Dedifferentiated amniotic fluid mesenchymal stem cell (primary cell): ENCODE measurements at regions not wholly inside any gene's neighbourhood (a gene's known extent, or its start where the extent isn't known, plus 50 kb on each side); places are given as distances from the start of the nearest gene placed in this dataset.
A peak's percentile ranks its signal among the peaks of the same experiment; 100 is the strongest.

Experiments
- DNase-seq: peaks from one replicate; pipeline ENCODE4 v3.0.0-alpha.2; 2016; ENCODE audit errors: extremely low spot score

DNA sequence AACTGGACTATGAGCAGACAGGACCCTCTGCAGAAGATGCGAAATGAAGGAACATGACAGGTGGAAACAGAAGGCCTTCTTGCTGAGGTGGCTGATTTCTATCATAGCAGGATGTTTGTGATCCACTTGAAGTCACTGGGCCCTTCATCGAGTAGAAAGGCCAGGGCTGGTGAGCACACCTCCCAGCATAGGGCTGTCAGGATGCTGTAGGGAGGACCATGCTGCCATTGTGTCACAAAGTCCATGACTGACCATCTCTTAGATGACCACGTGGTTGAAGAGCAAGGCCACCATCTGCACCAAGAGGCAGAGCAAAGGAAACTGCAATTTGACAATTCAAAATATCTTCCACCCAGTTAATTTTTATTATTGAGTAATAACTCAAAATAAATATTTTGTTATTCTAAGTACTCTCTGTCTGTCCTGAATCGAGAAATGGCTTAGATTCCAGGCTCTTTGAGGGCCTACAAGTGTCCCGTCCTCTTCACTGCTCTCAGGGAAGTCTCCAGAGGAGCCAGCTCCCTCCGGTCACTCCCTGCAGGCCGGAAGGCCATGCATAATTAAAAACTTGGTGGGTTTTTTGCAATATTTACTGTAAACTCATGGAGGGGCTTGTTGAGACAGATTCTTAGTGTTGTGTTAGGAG is 249.3 kb upstream of the ZMIZ1 start:
- no peak for DNase-seq

GRCh38 chr10:78820007-78820362 is 248.8 kb upstream of the ZMIZ1 start:
- DNase-seq = no peak

- no peak for DNase-seq
Observed at GRCh38 chr10:78821052-78821451, 247.7 kb upstream of the ZMIZ1 start.

DNA sequence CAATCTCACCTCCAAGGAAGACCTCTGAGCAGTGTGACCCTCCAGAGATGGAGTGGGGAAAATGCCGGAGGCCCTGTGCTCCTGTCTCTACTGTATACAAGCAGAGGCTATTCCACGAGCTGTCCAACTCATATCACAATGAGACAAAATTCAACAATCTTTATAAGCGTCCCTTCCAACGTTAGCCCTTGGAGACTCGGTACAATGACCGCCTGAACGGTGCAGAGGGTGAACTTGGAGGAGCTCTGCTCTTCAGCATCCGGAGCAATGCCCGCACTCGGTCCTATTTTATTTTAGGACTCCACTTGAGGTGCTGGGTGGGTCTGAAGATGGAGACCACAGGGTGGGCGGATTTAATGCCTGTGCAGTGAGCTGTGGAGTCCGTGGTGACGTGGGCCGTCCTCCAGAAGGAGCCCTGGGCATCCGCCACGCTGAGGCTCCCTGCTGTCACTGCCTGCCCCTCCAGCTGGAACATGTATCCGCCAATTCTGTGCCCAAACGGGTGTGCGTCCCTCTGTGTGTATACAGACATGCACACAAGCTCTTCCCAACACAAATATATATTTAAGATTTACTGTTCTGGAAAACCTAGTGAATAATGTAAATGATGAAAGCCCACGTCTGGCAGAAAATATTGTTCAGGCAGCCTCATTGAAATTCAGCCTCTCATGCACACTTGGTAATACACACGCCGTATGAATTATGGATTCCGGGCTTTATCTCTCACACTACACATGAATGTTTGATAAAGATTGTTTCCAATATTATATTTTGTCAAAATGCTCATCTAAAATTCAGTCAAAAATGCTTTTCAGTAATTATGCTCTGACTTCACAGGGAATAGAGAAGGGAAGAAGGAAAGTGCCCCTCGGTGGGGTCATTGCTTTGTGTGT is 239.9 kb upstream of the ZMIZ1 start:
- DNase-seq = no peak

DNA sequence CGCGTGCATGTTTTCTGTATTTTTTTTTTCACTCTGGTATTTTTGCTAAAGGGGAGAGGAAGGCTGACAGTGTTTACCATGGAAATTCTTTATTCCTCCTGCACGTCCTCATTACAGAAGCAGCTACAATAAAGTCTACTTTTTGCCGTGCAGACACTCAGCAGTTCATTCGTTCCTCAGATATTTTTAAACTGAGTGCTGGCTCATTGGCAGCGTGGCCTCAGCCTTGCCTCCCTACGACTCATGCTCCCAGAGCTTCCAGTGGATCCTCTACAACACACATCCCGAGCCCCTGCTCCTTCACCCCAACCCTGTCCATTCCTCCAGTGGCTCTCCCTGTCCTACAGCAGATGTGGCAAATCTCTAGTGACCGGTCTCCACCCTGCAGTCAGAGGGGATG is 239.2 kb upstream of the ZMIZ1 start:
- DNase-seq = no peak

GRCh38 chr10:78830062-78830975 is 238.4 kb upstream of the ZMIZ1 start:
- DNase-seq = no peak

DNA sequence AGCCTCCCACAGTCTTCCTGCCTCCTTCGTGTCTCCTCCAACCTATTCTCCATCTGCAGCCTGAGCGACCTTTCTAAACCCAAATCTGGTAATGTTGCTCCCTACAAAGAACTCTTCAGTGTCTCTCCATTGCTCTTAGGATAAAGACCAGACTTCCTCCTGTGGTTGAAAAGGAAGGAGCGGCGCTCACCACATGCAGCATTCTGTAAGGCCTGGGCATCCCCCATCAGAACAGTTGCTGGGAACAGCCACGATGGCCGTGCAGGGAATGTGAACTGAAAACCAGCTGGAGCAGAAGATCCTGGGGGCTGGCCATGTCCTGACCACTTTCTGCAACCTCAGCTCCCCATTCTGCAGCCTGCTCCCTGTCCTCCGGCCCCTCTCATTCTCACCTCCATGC is 237.8 kb upstream of the ZMIZ1 start:
- DNase-seq = no peak

DNA sequence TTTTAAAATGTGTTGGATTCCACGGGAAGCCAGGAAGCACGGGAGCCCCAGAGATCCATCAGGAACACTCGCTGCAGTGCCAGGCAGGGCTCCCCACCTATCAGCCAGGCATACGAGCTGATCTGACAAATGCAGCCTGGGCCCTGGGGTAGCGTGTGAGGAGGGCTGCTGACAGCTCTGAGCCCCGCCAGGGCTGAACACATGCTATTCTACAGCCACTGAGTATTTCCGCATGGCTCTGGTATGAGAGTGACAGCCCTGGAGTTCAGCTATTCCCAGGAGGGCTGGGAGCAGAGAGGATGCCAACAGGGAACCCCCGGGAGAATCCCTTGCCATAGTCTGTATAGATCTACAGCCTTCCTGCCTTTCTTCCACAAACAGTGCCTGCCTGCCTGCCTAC is 237.3 kb upstream of the ZMIZ1 start:
- DNase-seq = no peak

DNA sequence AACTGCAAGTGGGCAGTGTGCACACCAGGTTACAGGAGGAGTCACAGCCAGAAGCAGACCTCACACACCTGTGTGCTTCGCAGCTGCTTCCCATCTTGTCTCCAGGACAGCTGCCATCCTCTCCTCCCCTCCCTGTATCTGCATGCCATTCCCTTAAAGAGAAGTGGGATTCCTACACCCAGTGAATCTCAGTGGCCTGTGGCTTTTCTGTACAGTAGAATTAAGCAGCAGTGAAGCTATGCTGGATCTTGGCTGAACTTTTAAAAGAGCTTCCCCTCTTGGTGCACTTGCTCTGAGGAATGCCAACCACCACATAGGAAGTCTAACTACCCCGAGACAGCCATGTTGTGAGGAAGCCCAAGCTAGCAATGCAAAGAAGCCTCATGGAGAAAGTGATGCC is 236.5 kb upstream of the ZMIZ1 start:
- DNase-seq = no peak

DNA sequence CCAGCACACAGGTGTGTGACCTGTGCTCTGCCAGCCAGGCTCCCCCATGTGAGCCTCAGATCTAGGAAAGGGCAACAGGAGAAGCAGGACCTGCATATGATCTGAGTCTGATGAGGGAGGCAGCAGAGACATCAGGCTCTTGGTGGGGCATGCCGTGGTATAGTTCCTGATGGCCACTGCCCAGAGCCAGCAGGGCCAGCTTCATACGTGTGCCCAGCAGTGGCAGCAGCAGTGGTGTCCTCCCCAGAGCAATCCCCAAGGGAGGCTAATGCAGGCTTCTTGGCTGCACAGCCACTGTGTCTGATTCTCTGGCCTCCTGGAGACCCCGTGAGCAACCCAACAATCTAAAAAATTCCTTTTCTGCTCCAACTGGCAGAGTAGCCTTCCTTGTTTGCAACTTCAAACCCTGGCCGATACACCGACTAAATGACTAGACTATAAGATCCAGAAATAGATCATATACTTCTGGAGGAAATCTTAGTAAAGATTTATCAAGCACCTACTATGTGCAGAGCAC is 230.6 kb upstream of the ZMIZ1 start:
- no peak for DNase-seq

- no peak for DNase-seq
Observed at GRCh38 chr10:78843495-78843894, 225.3 kb upstream of the ZMIZ1 start.

DNA sequence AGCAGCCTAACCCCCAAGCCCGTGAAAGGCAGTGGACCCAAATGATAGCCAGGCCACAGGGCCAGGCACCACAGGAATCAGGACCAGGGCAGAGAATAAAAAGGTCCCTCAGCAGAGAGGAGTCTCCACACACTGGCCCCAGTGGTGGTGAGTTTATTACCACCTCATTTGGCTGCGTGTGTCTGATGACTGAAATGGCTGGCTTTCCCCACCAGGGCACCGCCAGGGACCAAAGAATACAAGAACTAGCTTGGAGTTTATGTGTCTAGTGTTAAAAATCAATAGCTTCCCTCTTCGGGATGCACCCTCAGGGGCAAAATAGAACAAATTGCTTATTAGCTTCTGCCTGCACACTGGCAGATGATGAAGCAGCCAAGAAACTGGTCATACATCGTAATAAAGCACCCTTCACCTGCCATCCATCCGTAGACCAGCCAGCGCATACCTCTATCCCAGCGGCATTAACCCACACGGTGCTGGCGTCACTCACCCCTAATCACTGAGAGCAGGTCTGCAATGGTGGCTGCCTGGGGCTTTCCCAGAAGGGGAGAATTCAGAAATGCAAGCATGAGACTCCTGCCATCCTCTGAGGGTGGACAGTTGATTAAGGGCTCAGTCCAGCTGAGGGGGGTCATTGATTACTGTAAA is 223.7 kb upstream of the ZMIZ1 start:
- no peak for DNase-seq

GRCh38 chr10:78846071-78846470 is 222.7 kb upstream of the ZMIZ1 start:
- DNase-seq = no peak

GRCh38 chr10:78846760-78847159 is 222.0 kb upstream of the ZMIZ1 start:
- DNase-seq = no peak

DNA sequence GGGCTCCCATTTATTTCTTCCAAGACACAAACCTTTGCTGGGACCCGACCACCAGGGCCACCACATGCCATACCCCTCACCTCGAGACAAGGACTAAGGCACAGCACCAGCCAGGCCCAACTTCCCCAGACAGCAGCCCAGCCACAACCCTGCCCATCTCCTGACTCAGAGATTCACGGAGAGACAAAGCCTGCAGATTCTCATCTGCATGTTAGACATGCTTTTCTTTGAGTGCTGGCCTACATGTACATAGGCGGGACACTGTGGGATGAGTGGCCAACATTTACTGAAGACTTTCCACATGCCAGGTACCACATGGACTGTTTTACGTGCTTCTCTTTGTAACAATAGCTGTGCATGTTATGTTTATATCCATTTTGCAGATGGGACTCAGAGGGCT is 221.3 kb upstream of the ZMIZ1 start:
- DNase-seq = no peak

GRCh38 chr10:78849115-78849514 is 219.7 kb upstream of the ZMIZ1 start:
- no peak for DNase-seq

GRCh38 chr10:78849731-78850130 is 219.0 kb upstream of the ZMIZ1 start:
- no peak for DNase-seq

GRCh38 chr10:78850644-78851435 is 217.9 kb upstream of the ZMIZ1 start:
- DNase-seq = no peak

- DNase-seq = peak; percentile 24
Observed at GRCh38 chr10:78851647-78852046, 217.1 kb upstream of the ZMIZ1 start.

- DNase-seq = no peak
Observed at GRCh38 chr10:78852466-78853240, 216.1 kb upstream of the ZMIZ1 start.
